Lung (tissue), 11 donors: ENCODE measurements at regions not wholly inside any gene's neighbourhood (a gene's known extent, or its start where the extent isn't known, plus 50 kb on each side); places are given as distances from the start of the nearest gene placed in this dataset.
"Not testable (repeated sequence)": the region's sequence is repeated elsewhere in the genome, so short reads cannot be mapped to it uniquely, and the experiment has no call there.

Experiments used
- ATAC-seq: fragments of 200-7000 bp; cut with Tn5 transposase; one replicate; pipeline ENCODE4 v1.9.1; 2020; ENCODE audit warnings: moderate number of reproducible peaks; ENCODE audit not compliant: insufficient read depth, low FRiP score
- DNase-seq, 3 donors: peaks; one replicate each; pipeline ENCODE4 v3.0.0-alpha.2; 2013 to 2017
- H3K27ac ChIP-seq, 2 donors: one replicate each; pipeline ENCODE4 v1.5.1; 2013; ENCODE audit warnings: mild to moderate bottlenecking in 2 of 2, moderate library complexity in 2 of 2, control low read depth in 1 of 2, inconsistent platforms in 1 of 2, low read depth in 1 of 2, low read length in 1 of 2
- H3K27me3 ChIP-seq, 3 donors: one replicate each; pipeline ENCODE4 v1.5.1; 2013; ENCODE audit warnings: low read length in 2 of 3; ENCODE audit not compliant: control insufficient read depth in 3 of 3, insufficient read depth in 3 of 3
- H3K36me3 ChIP-seq, 4 donors: one replicate each; pipeline ENCODE4 v1.5.1; 2013; ENCODE audit warnings: low read length in 4 of 4, mild to moderate bottlenecking in 1 of 4, moderate library complexity in 1 of 4; ENCODE audit not compliant: control insufficient read depth in 4 of 4, insufficient read depth in 4 of 4
- H3K4me1 ChIP-seq, 5 donors: one replicate each; pipeline ENCODE4 v1.5.1; 2013; ENCODE audit warnings: low read length in 5 of 5, mild to moderate bottlenecking in 2 of 5, moderate library complexity in 1 of 5; ENCODE audit not compliant: control insufficient read depth in 5 of 5, insufficient read depth in 5 of 5
- H3K4me3 ChIP-seq: one replicate; pipeline ENCODE4 v1.5.1; 2013; ENCODE audit warnings: mild to moderate bottlenecking, control low read depth, moderate library complexity
- H3K9ac ChIP-seq, 2 donors: one replicate each; pipeline ENCODE4 v1.5.1; 2013; ENCODE audit warnings: low read length in 2 of 2, control low read depth in 1 of 2; ENCODE audit not compliant: insufficient read depth in 1 of 2
- H3K9me3 ChIP-seq, 4 donors: one replicate each; pipeline ENCODE4 v1.5.1; 2013; ENCODE audit warnings: low read length in 3 of 4, mild to moderate bottlenecking in 1 of 4, moderate library complexity in 1 of 4; ENCODE audit not compliant: control insufficient read depth in 4 of 4, insufficient read depth in 3 of 4
- CTCF ChIP-seq: IDR thresholded peaks from 2 replicates; pipeline ENCODE4 v1.5.1; 2012; ENCODE audit warnings: mild to moderate bottlenecking; ENCODE audit errors: control extremely low read depth, extremely low read depth
- WGBS, 2 donors: extraction: QIAGEN DNeasy Blood & Tissue Kit; methylation state at CpG; one replicate each; pipeline ENCODE4 v1.1.7; 2013; 5-methylcytosine and 5-hydroxymethylcytosine counted together
- donor health status: control.
- donor health status: control.
- donor health status: Bipolar disorder and iron deficiency.
- donor health status: healthy.
- donor health status: DM: yes; HTN: yes; CAD: no.

GRCh38 chrX:125155296-125156033, 164.2 kb upstream of the TEX13C start:
- H3K4me3 ChIP-seq, H3K36me3 ChIP-seq, H3K27me3 ChIP-seq, H3K9me3 ChIP-seq, ATAC-seq, H3K4me1 ChIP-seq, H3K9ac ChIP-seq, H3K27ac ChIP-seq, DNase-seq: not testable (repeated sequence)
- 88 to 97% methylated on average over 20 to 41 of the region's 41 CpGs for WGBS, 2 donors

GRCh38 chrX:125170459-125170858, 149.2 kb upstream of the TEX13C start:
- Histone ChIP-seq H3K27me3 (peaks cover 0 to 2% (median 0%) of the 10 kb centered on the region in 3 donors), H3K27ac (no peak overlapping the region), H3K4me3 (no peak overlapping the region), H3K4me1 (no peaks in the 10 kb centered on the region), H3K9ac (no peak overlapping the region), H3K36me3 (no peaks in the 10 kb centered on the region), H3K9me3 (no peaks in the 10 kb centered on the region)
- no peak for DNase-seq
- ATAC-seq, result no peak
- WGBS, 2 donors, result 54 to 77% methylated on average over 4 of the region's 4 CpGs
- no peak for TF ChIP-seq CTCF

GRCh38 chrX:125172531-125172930, 147.1 kb upstream of the TEX13C start:
- DNase-seq (no peak), ATAC-seq (no peak)
- Histone ChIP-seq H3K27me3 (peaks cover 0 to 2% (median 0%) of the 10 kb centered on the region in 3 donors), H3K4me3 (no peak overlapping the region), H3K36me3 (no peaks in the 10 kb centered on the region), H3K9ac (no peak overlapping the region), H3K9me3 (no peaks in the 10 kb centered on the region), H3K27ac (no peak overlapping the region), H3K4me1 (no peaks in the 10 kb centered on the region)
- no peak for TF ChIP-seq CTCF
- 71 to 93% methylated on average over 5 of the region's 5 CpGs for WGBS, 2 donors

- H3K4me3 ChIP-seq, result no peak overlapping the region
- no peaks in the 10 kb centered on the region for H3K4me1 ChIP-seq
- H3K27ac ChIP-seq, result no peak overlapping the region
- ATAC-seq (no peak), DNase-seq (no peak)
- WGBS, 2 donors, result 0% methylated on average over 1 of the region's 1 CpG
- peaks cover 0 to 2% (median 0%) of the 10 kb centered on the region in 3 donors for H3K27me3 ChIP-seq
- H3K9me3 ChIP-seq, result no peaks in the 10 kb centered on the region
- no peak overlapping the region for H3K9ac ChIP-seq
- no peak for TF ChIP-seq CTCF
- no peaks in the 10 kb centered on the region for H3K36me3 ChIP-seq
These were observed 143.6 kb upstream of the TEX13C start for GRCh38 chrX:125175991-125176584.
